ENCODE measurements at regions not wholly inside any gene's neighbourhood (a gene's known extent, or its start where the extent isn't known, plus 50 kb on each side); places are given as distances from the start of the nearest gene placed in this dataset.
"Not testable (repeated sequence)": the region's sequence is repeated elsewhere in the genome, so short reads cannot be mapped to it uniquely, and the experiment has no call there.

DNA sequence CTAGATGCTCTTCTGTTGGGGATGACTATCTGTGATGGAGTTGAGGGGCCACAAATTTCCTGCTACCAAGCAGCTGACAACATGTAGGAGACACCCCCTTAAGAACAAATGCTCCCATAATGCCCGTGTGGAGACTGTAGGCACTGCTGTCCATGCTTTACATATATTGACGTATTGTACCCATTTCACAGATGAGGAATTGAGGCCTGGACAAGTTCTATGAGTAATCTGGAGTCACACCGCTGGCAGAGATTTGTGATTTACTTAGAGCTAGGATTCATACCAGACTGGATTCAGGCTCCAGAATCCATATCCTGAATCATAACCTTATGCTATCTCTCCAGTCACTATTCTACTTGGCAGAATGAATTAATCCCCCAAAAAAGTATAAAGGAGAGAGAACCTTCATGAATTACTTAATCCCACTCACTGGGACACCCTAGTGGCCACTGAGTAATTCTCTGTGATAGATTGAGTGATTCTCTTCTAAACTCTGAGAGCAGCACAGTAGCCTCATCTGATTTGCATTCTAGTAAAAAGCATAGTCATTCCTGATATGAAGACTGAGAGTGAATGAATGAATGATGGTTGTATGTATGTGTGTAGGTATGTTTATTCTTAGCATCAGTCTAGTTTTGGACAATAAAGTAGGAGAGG is 460.7 kb upstream of the MEIS1 start:
- Histone ChIP-seq H3K4me1 (ENCODE audit: insufficient read depth, low read length) (no peaks in the 10 kb centered on the region), H2AFZ (ENCODE audit: low read depth, low read length) (no peak overlapping the region), H3K36me3 (ENCODE audit: insufficient read depth, low read length) (no peaks in the 10 kb centered on the region), H3K4me3 (ENCODE audit: insufficient read depth, low read depth, low read length) (no peak overlapping the region), H3K9me3 (ENCODE audit: insufficient read depth, low read depth, low read length) (no peaks in the 10 kb centered on the region), H3K9ac (ENCODE audit: low read length) (no peak overlapping the region), H3K27me3 (ENCODE audit: insufficient read depth, low read length) (no peaks in the 10 kb centered on the region), H4K20me1 (ENCODE audit: insufficient read depth, low read length) (no peaks in the 10 kb centered on the region), H3K4me2 (ENCODE audit: low read length) (no peak overlapping the region), H3K27ac (ENCODE audit: low read depth, low read length) (no peak overlapping the region), H3K79me2 (ENCODE audit: insufficient read depth, low read length) (no peaks in the 10 kb centered on the region)
- FAIRE-seq (no peak), DNase-seq (ENCODE audit: low read depth) (no peak)
- H3K27me3 Mint-ChIP-seq (ENCODE audit: low read depth, unreplicated experiment) = peaks cover 3% of the 10 kb centered on the region
- no peaks in the 10 kb centered on the region for H3K36me3 Mint-ChIP-seq (ENCODE audit: low read depth, unreplicated experiment)
- no peaks in the 10 kb centered on the region for H3K4me1 Mint-ChIP-seq (ENCODE audit: low read depth, unreplicated experiment)
- H3K4me3 Mint-ChIP-seq (ENCODE audit: unreplicated experiment) = no peak overlapping the region
- H3K27ac Mint-ChIP-seq (ENCODE audit: unreplicated experiment) = no peak overlapping the region
- peaks cover 2% of the 10 kb centered on the region for H3K9me3 Mint-ChIP-seq (ENCODE audit: unreplicated experiment)
- TF ChIP-seq EZH2 (IDR thresholded peaks at IDR 0.05; ENCODE audit: insufficient read depth, low read length) = no peak
- TF ChIP-seq, protein P1, sequence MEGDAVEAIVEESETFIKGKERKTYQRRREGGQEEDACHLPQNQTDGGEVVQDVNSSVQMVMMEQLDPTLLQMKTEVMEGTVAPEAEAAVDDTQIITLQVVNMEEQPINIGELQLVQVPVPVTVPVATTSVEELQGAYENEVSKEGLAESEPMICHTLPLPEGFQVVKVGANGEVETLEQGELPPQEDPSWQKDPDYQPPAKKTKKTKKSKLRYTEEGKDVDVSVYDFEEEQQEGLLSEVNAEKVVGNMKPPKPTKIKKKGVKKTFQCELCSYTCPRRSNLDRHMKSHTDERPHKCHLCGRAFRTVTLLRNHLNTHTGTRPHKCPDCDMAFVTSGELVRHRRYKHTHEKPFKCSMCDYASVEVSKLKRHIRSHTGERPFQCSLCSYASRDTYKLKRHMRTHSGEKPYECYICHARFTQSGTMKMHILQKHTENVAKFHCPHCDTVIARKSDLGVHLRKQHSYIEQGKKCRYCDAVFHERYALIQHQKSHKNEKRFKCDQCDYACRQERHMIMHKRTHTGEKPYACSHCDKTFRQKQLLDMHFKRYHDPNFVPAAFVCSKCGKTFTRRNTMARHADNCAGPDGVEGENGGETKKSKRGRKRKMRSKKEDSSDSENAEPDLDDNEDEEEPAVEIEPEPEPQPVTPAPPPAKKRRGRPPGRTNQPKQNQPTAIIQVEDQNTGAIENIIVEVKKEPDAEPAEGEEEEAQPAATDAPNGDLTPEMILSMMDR (IDR thresholded peaks at IDR 0.05; ENCODE audit: insufficient read depth, low read depth, low read length) = peak; percentile 17

DNA sequence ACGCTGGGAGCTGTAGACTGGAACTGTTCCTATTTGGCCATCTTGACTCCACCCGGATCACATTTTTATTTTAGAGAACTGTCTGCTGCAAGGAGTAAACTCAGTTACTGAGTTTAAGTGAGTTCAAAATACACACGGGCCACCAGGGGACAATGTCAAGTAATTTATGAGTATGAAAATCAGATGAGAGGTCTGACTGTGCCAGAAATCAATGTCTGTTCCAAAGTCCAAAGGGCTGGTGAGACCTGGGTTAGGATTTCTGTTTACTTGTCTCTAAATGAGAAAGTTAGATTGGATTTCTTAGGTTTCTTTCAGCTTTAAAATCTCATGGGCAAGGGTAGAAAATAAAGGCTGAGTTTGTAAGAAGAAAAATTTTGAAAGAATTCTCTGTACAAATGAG is 465.8 kb upstream of the MEIS1 start:
- no peaks in the 10 kb centered on the region for H3K79me2 ChIP-seq (ENCODE audit: insufficient read depth, low read length)
- no peaks in the 10 kb centered on the region for H3K4me1 ChIP-seq (ENCODE audit: insufficient read depth, low read length)
- Mint-ChIP-seq H3K4me1 (ENCODE audit: low read depth, unreplicated experiment) (no peaks in the 10 kb centered on the region), H3K27me3 (ENCODE audit: low read depth, unreplicated experiment) (peaks cover 3% of the 10 kb centered on the region), H3K36me3 (ENCODE audit: low read depth, unreplicated experiment) (no peaks in the 10 kb centered on the region), H3K27ac (ENCODE audit: unreplicated experiment) (no peak overlapping the region), H3K4me3 (ENCODE audit: unreplicated experiment) (no peak overlapping the region), H3K9me3 (ENCODE audit: unreplicated experiment) (peaks cover 9% of the 10 kb centered on the region)
- no peaks in the 10 kb centered on the region for H3K9me3 ChIP-seq (ENCODE audit: insufficient read depth, low read depth, low read length)
- H3K4me2 ChIP-seq (ENCODE audit: low read length) = no peak overlapping the region
- no peaks in the 10 kb centered on the region for H4K20me1 ChIP-seq (ENCODE audit: insufficient read depth, low read length)
- H2AFZ ChIP-seq (ENCODE audit: low read depth, low read length) = no peak overlapping the region
- H3K9ac ChIP-seq (ENCODE audit: low read length) = no peak overlapping the region
- TF ChIP-seq, protein P1 (IDR thresholded peaks at IDR 0.05; ENCODE audit: insufficient read depth, low read depth, low read length) = no peak
- TF ChIP-seq EZH2 (IDR thresholded peaks at IDR 0.05; ENCODE audit: insufficient read depth, low read length) = no peak
- no peak for FAIRE-seq
- H3K27me3 ChIP-seq (ENCODE audit: insufficient read depth, low read length) = no peaks in the 10 kb centered on the region
- H3K27ac ChIP-seq (ENCODE audit: low read depth, low read length) = no peak overlapping the region
- no peak overlapping the region for H3K4me3 ChIP-seq (ENCODE audit: insufficient read depth, low read depth, low read length)
- H3K36me3 ChIP-seq (ENCODE audit: insufficient read depth, low read length) = no peaks in the 10 kb centered on the region
- DNase-seq (ENCODE audit: low read depth) = no peak

DNA sequence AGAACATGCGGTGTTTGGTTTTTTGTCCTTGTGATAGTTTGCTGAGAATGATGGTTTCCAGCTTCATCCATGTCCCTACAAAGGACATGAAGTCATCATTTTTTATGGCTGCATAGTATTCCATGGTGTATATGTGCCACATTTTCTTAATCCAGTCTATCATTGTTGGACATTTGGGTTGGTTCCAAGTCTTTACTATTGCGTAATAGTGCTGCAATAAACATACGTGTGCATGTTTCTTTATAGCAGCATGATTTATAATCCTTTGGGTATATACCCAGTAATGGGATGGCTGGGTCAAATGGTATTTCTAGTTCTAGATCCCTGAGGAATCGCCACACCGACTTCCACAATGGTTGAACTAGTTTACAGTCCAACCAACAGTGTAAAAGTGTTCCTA is 471.6 kb upstream of the MEIS1 start:
- FAIRE-seq = not testable (repeated sequence)

More for the DNA sequence above, 471.6 kb upstream of the MEIS1 start:
- H3K27me3 ChIP-seq (ENCODE audit: insufficient read depth, low read length); H3K9ac ChIP-seq (ENCODE audit: low read length); H4K20me1 ChIP-seq (ENCODE audit: insufficient read depth, low read length); H3K4me1 ChIP-seq (ENCODE audit: insufficient read depth, low read length); H3K36me3 ChIP-seq (ENCODE audit: insufficient read depth, low read length); H3K4me1 Mint-ChIP-seq (ENCODE audit: low read depth, unreplicated experiment); H3K4me3 ChIP-seq (ENCODE audit: insufficient read depth, low read depth, low read length); H3K27ac Mint-ChIP-seq (ENCODE audit: unreplicated experiment); H3K79me2 ChIP-seq (ENCODE audit: insufficient read depth, low read length); H3K4me3 Mint-ChIP-seq (ENCODE audit: unreplicated experiment); H3K9me3 Mint-ChIP-seq (ENCODE audit: unreplicated experiment); DNase-seq (ENCODE audit: low read depth); H3K27me3 Mint-ChIP-seq (ENCODE audit: low read depth, unreplicated experiment); H3K9me3 ChIP-seq (ENCODE audit: insufficient read depth, low read depth, low read length); H3K27ac ChIP-seq (ENCODE audit: low read depth, low read length); H2AFZ ChIP-seq (ENCODE audit: low read depth, low read length); H3K36me3 Mint-ChIP-seq (ENCODE audit: low read depth, unreplicated experiment); H3K4me2 ChIP-seq (ENCODE audit: low read length): not testable (repeated sequence)
